ENCODE measurements at regions not wholly inside any gene's neighbourhood (a gene's known extent, or its start where the extent isn't known, plus 50 kb on each side); places are given as distances from the start of the nearest gene placed in this dataset.

DNA sequence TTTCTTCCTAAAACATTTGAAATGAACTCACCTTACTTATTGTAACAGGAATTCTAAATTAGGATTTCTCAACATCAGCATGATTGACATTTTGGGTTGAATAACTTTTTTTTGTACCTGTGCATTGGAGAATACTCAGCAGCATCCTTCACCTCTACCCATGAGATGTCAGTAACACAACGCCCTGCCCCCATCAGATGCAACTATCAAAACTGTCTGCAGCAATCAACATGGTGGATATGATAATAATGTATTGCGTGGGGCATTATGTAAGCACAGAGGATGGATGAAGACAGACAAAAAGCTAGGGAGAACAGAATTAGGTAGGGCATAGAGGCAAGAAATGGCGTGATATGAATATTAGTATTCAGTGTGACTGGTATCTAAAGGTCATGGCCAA is 94.1 kb downstream of the PLK2 start:
- TF ChIP-seq POLR2AphosphoS5 (IDR thresholded peaks at IDR 0.05; ENCODE audit: borderline replicate concordance, low read depth, low read length), result no peak
- no peak for TF ChIP-seq EZH2 (IDR thresholded peaks at IDR 0.05)

Measured in SK-N-MC (cell line).